ENCODE measurements at regions not wholly inside any gene's neighbourhood (a gene's known extent, or its start where the extent isn't known, plus 50 kb on each side); places are given as distances from the start of the nearest gene placed in this dataset.

- TF ChIP-seq CTCF (IDR thresholded peaks at IDR 0.05; ENCODE audit: low read length) (no peak), EZH2 (optimal IDR thresholded peaks at IDR 0.05; ENCODE audit: low read depth, low read length) (no peak), EZH2phosphoT487 (IDR thresholded peaks at IDR 0.05; ENCODE audit: low read length) (no peak)
Observed at GRCh38 chr16:79301051-79301450, 299.5 kb downstream of the MAF start.

Data from MM.1S (cell line).